CD4-positive, alpha-beta T cell treated with Interleukin-17A for 4 hours (primary cell): ENCODE measurements at regions not wholly inside any gene's neighbourhood (a gene's known extent, or its start where the extent isn't known, plus 50 kb on each side); places are given as distances from the start of the nearest gene placed in this dataset.

Experiments
- DNase-seq: peaks from one replicate; pipeline ENCODE4 v3.0.0-alpha.2; 2020; ENCODE audit warnings: mixed read lengths

DNA sequence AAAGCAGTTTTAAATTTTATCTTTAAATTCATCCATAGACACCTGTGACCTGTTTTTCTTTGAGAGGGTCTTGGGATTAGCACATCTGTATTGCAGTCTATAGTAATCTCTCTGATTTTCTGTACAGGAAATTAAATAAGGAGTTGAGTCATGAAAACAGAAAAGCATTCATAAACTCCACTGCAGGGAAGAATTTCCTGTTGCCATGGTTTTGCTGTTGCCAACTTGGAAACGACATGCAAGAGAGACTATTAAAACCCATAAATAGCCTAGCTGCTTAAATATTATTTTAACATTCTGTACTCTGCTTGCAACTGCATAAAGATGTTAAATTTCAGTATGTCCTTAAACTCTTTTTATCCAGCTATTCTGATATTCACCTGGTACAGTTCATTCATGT lies 281.0 kb upstream of the RGS6 start:
- DNase-seq, result no peak

DNA sequence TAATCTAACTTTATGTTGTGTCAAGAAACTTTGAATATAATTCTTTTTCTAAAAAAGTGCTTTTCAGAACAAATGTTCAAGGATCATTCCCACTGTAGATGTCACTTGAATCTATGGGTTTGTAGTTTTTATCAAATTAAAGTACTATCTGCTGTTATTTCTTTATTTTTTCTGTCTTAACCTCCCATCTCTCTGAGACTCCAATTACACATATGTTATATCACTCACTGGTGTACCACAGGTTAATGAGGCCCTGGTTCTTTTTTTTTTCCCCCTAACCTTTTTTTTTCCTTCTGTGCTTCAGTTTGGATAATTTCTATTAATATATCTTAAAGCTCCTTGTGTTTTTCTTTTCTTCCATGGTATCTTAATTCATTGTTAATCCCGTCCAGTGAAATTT lies 279.9 kb upstream of the RGS6 start:
- no peak for DNase-seq

- no peak for DNase-seq
Measured at GRCh38 chr14:71654810-71655209, 277.4 kb upstream of the RGS6 start.

GRCh38 chr14:71658261-71658860 lies 273.9 kb upstream of the RGS6 start:
- DNase-seq, result no peak

DNA sequence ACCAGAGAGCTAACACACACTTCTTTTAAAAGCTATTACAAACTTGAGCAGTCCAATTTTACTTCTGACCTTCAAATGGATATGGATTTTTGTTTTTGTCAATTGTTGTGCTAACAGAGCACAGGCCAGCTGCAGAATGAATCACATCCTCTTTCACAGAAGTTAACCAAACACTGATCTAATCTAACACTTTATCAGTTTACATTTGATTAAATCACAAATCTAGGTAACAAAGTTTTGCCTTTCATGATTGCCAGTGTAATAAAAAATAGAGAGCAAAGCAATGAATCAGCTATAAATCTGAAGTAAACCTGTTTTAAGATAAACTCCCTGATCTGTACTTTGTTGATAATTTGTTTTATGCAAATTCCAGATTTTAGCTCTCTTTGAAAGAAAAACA lies 273.1 kb upstream of the RGS6 start:
- no peak for DNase-seq

GRCh38 chr14:71661441-71661840 lies 270.8 kb upstream of the RGS6 start:
- DNase-seq, result no peak

DNA sequence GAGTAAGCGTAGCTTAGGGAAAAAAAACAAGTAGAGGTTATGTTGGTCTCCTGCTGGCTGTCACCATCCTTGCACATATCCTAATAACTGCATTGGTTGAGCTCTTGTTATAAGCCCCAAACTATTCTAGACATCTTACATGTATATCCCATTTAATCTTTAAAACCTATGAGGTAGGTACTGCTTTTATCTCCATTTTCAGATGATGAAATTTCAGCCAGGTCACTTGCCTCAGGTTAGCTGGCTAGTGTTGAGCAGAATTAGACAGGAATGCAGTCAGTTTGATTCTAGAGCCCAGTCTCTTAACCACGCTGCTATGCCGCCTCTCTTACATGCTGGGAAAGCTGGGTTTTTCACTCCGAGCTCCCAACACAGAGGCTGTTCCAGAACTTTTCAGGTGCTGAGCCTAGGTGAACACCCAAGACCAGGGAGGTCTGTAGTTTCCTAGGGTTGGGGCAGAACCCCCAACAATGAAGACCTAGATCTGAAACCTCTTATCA lies 269.9 kb upstream of the RGS6 start:
- no peak for DNase-seq

GRCh38 chr14:71665157-71665556 lies 267.1 kb upstream of the RGS6 start:
- DNase-seq, result no peak

DNA sequence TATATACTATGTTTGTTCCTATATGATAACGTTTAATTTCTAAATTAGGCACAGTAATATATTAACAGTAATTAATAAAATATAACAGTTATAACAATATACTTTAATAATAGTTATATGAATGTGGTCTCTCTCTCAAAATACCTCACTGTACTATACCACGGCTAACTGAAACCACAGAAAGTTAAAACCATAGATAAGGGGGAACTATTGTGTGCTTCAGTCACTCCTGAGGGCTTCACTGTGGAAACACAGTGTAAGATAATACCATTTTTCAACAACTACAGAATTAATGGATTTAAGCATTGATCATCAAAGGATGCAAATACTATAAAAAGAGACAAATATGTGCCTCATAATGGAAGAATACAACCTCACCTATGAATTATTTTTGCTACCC lies 266.4 kb upstream of the RGS6 start:
- DNase-seq, result no peak

GRCh38 chr14:71666571-71667145 lies 265.6 kb upstream of the RGS6 start:
- no peak for DNase-seq

DNA sequence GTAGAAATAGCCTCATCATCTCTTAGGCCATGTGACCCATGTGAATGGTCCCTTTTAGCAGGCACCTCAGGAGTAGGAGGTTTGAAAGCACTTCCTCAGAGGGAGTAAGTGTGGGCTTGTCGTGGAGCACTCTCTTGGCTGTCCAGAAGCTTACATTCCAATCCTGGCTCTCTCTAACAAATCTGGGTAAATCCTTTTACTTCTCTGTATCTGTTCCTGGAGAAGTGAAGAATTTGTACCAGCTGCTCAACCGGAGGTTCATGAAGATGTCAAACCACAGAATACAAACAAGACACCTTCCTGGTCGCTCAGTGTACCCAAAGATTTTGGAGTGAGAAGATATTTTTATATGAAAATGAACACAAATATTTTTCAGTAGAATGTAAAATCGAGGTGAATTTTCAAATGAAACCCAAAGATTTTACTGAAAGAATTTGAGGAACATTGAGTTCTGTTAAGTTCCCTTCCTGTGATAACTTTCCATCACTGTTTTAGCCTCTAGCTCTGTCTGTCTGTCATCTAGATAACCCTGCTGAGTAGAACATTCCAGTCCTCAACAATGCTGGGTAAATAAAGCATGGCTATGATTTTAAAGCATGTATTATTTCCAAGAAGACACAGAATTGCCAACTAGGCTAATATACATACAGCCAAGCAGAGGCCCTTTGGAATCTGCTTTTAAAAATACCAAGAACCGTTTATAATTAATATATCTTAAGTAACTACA lies 263.9 kb upstream of the RGS6 start:
- DNase-seq, result no peak

- no peak for DNase-seq
Measured at GRCh38 chr14:71672596-71672995, 259.6 kb upstream of the RGS6 start.

DNA sequence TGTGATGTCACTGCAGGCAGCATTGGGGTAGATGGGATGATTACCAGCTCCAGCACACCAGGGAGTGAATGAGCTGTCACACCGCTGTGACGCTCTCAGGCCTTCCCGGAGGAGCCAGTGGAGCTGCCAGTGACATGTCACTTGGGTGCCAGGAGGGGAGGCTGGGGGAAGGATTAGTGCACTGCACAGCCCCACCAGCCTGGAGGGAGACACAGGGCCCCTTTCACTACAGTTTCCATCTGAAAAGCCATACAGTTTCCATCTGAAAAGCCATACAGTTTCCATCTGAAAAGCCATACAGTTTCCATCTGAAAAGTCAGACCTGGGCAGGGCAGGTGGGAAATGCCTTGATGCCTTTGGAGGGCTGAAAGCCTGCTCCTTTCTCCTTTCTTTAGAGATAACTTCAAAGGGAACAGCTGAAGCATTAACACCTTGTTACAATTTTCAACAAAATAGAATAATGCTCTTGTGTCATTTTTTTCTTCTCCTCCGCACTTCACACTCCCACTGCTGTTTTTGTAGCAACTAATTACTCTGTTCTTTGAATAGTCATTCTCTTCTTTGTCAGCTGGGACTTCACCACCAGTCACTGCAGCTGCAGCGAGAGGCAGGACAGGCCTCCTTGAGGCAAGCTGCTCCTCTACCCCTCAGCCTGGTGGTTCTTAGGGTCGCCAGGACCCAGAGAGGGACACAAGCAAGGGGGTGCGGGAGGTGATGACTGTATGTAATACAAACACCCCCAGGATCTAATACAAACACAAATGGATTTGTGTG lies 256.9 kb upstream of the RGS6 start:
- DNase-seq, result no peak

- no peak for DNase-seq
Measured at GRCh38 chr14:71675900-71676287, 256.3 kb upstream of the RGS6 start.

DNA sequence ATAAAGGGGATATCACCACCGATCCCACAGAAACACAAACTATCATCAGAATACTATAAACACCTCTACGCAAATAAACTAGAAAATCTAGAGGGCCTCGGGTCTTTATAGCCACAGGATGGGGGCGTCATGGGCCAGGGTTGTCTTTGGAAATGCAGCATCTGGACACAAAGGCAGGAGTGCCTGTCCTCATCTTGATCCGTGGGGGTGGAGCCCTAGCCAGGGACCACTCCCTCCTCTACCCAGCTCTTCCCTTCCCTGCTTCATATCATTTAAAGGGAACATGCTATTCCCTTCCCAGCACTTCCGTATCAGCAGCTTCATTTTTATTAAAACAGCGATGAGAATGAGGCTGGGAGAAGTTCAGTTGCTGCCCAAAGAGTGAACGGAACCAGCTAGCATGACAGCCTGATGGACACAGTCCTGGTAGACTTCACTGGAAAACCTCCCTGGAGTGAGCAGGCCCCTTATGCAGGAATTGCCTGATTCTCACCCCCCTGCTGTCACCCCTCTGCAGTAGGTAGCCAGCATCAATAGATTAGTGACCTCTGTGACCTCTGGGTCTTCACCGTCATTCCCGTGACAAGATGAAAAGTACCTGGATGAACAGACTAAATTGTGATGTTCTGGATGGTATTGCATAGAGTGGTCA lies 251.4 kb upstream of the RGS6 start:
- DNase-seq, result no peak

GRCh38 chr14:71682337-71682736 lies 249.9 kb upstream of the RGS6 start:
- no peak for DNase-seq

- no peak for DNase-seq
Measured at GRCh38 chr14:71684323-71684722, 247.9 kb upstream of the RGS6 start.

GRCh38 chr14:71686677-71687076 lies 245.6 kb upstream of the RGS6 start:
- DNase-seq, result no peak

- DNase-seq, result no peak
Measured at GRCh38 chr14:71687166-71687831, 244.9 kb upstream of the RGS6 start.

DNA sequence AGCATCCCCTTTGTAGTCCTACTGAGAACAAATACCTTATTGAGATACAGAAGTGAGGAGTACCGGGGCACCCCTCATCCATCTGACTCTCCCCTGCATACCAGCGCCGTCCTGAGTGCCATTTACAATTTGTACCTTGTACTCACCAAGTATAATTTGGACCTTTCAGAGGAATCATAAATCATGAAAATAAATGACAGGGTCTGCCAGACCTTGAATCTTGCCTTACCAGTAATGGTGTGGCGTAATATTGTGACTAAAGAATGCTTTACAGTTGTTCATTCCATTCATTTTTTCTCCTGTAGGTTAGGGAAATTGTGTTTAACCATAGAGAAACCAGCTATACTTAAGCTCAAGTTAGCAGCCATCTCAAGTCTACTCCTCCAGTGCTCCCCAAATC lies 243.7 kb upstream of the RGS6 start:
- DNase-seq, result no peak

GRCh38 chr14:71690478-71690877 lies 241.8 kb upstream of the RGS6 start:
- DNase-seq, result no peak

DNA sequence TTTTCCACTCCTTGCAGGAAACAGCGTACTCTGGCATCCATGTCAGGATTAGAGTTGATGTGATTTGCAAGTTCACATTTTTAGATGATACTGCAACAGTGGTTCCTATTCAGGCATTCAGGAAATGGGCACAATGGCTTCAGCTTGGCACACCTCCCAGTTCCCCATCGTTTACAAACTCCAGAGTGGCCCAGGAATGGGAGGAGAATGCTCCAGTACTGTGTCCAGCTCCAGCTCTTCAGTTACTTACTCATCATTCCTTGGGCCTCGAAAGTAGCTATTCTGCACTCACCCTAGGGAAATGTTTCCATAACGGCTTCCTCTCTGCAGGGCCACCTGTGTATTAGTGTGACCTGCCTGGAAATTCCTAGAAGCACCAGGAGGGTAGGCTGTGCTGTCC lies 239.7 kb upstream of the RGS6 start:
- DNase-seq, result no peak

DNA sequence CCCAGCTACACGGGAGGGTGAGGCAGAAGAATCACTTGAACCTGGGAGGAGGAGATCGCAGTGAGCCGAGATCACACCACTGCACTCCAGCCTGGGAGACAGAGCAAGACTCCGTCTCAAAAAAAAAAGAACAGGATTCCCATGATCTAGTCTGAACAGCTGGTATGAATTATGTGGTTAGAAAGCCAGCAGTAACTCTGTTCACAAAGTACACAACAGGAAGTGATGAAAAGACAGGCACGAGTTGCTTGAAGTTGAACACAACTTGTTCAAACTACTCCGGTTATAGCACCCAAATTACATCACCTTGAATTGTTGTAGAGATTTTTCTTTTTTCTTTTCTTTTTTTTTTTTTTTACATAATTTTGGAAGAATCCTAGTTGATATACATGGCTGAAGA lies 238.8 kb upstream of the RGS6 start:
- DNase-seq, result no peak
